ENCODE measurements at regions not wholly inside any gene's neighbourhood (a gene's known extent, or its start where the extent isn't known, plus 50 kb on each side); places are given as distances from the start of the nearest gene placed in this dataset.

GRCh38 chr22:20646906-20647305 is 127.0 kb upstream of the SERPIND1 start:
- TF ChIP-seq TAF1 (IDR thresholded peaks at IDR 0.05; ENCODE audit: borderline replicate concordance, insufficient read depth, low read length), result no peak
- TF ChIP-seq REST (IDR thresholded peaks at IDR 0.05; ENCODE audit: insufficient read depth in 1 of 2, low read depth in 2 of 2, low read length in 2 of 2), result no peak

Data from PFSK-1 (cell line).